ENCODE measurements at regions not wholly inside any gene's neighbourhood (a gene's known extent, or its start where the extent isn't known, plus 50 kb on each side); places are given as distances from the start of the nearest gene placed in this dataset.
A peak's percentile ranks its signal among the peaks of the same experiment; 100 is the strongest.

DNA sequence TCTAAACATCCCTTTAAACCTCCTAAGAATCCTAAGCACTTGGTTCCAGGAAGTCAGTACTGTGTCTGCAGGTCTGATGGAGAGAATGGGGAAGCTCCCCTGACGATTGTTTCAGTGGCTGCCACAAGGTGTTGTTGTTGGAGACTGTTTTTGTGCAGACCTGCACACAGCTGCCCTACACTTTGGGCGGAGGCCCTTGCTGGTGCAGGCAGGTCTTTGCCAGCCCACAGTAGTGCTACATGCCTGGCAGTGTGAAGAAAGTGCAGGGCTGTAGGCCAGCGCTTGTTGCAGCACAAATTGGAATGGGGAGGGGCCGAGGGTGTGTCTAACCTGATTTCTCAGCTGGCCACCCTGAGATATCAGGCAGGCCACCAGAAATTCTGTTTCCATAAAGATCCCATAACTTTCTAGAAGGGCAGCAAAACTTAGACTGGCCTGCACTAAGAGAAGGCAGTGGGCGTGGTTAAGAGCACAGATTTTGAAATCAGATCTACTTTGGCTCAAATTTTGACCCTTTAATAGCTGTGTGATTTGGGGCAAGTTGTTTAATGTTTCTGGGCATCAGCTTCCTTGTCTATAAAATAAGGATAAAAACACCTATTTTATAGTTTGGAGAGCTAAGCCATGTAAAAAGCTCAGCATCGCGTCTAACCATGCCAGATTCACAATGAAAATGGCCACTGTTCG, 83.7 kb upstream of the SLC1A4 start:
- no peak for TF ChIP-seq CTCF (IDR thresholded peaks at IDR 0.05)
- peaks cover 4% of the 10 kb centered on the region for H3K9me3 Mint-ChIP-seq
- H3K27ac Mint-ChIP-seq = no peak overlapping the region
- H3K27me3 Mint-ChIP-seq (ENCODE audit: low read depth, poor library complexity) = peaks cover 15% of the 10 kb centered on the region
- no peaks in the 10 kb centered on the region for H3K36me3 Mint-ChIP-seq (ENCODE audit: low read depth)
- H3K4me3 Mint-ChIP-seq = no peak overlapping the region
- H3K4me1 Mint-ChIP-seq = no peaks in the 10 kb centered on the region
- no peak for DNase-seq

DNA sequence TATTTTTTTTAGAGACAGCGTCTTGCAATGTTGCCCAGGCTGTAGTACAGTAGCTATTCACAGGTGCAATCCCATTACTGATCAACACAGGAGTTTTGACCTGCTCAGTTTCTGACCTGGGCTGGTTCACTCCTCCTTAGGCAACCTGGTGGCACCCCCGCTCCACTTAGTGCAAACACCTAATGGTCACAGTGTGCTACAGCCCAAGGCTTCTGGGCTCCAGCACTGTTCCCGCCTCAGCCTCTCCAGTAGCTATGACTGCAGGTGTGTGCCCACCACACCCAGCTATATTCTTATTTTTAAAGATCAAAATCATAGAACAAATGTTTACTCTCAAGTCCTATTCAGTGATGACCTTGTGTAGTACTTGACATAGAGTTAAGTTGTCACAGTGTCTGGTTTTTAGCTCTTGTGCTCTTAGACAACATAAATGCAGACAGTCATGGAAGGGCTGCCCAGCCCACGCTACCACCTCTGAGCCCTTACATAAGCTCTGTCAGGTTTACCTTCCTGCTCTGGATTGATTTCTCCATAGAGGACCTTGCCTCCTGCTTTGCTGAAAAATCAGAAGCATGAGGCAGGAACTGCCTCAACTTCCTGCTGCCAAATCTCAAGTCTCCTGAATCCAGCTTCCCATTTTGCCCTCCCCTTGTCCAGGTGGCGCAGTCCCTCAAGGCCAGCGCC, 82.2 kb upstream of the SLC1A4 start:
- Mint-ChIP-seq H3K27me3 (ENCODE audit: low read depth, poor library complexity) (peaks cover 15% of the 10 kb centered on the region), H3K4me3 (no peak overlapping the region), H3K27ac (peak overlapping the region; percentile 11), H3K36me3 (ENCODE audit: low read depth) (no peaks in the 10 kb centered on the region), H3K4me1 (no peaks in the 10 kb centered on the region), H3K9me3 (no peaks in the 10 kb centered on the region)
- no peak for DNase-seq
- no peak for TF ChIP-seq CTCF (IDR thresholded peaks at IDR 0.05)

- Mint-ChIP-seq H3K36me3 (ENCODE audit: low read depth) (no peaks in the 10 kb centered on the region), H3K27me3 (ENCODE audit: low read depth, poor library complexity) (peaks cover 18% of the 10 kb centered on the region), H3K9me3 (no peaks in the 10 kb centered on the region), H3K27ac (no peak overlapping the region), H3K4me1 (no peaks in the 10 kb centered on the region), H3K4me3 (no peak overlapping the region)
- DNase-seq = no peak
- no peak for TF ChIP-seq CTCF (IDR thresholded peaks at IDR 0.05)
These were observed 80.8 kb upstream of the SLC1A4 start for GRCh38 chr2:64908406-64908805.

- Mint-ChIP-seq H3K27ac (no peak overlapping the region), H3K9me3 (no peaks in the 10 kb centered on the region), H3K4me1 (peaks cover 6% of the 10 kb centered on the region), H3K36me3 (ENCODE audit: low read depth) (no peaks in the 10 kb centered on the region), H3K4me3 (no peak overlapping the region), H3K27me3 (ENCODE audit: low read depth, poor library complexity) (peaks cover 18% of the 10 kb centered on the region)
- TF ChIP-seq CTCF (IDR thresholded peaks at IDR 0.05) = no peak
- DNase-seq = no peak
These were observed 78.7 kb upstream of the SLC1A4 start for GRCh38 chr2:64910523-64910922.

- no peak overlapping the region for H3K4me3 Mint-ChIP-seq
- no peaks in the 10 kb centered on the region for H3K9me3 Mint-ChIP-seq
- DNase-seq = no peak
- H3K4me1 Mint-ChIP-seq = peaks cover 6% of the 10 kb centered on the region
- no peak overlapping the region for H3K27ac Mint-ChIP-seq
- no peaks in the 10 kb centered on the region for H3K36me3 Mint-ChIP-seq (ENCODE audit: low read depth)
- peaks cover 18% of the 10 kb centered on the region for H3K27me3 Mint-ChIP-seq (ENCODE audit: low read depth, poor library complexity)
- no peak for TF ChIP-seq CTCF (IDR thresholded peaks at IDR 0.05)
These were observed 78.2 kb upstream of the SLC1A4 start for GRCh38 chr2:64910972-64911433.
